Sigmoid colon (tissue), 4 donors: ENCODE measurements at regions not wholly inside any gene's neighbourhood (a gene's known extent, or its start where the extent isn't known, plus 50 kb on each side); places are given as distances from the start of the nearest gene placed in this dataset.

Experiments used
- POLR2A ChIP-seq, 2 donors: fragments of 450-650 bp; IDR thresholded peaks; one replicate each; pipeline ENCODE4 v1.6.1; 2016; ENCODE audit warnings: antibody characterized with exemption in 2 of 2, mild to moderate bottlenecking in 2 of 2, moderate library complexity in 2 of 2
- POLR2AphosphoS5 ChIP-seq, 4 donors: sonication (generic); formaldehyde crosslinking; IDR thresholded peaks; one replicate each; pipeline ENCODE4 v1.6.1; 2017; ENCODE audit warnings: antibody characterized with exemption in 4 of 4
- TF ChIP-seq, protein P1 (sequence below), 4 experiments: fragments of 450-650 bp in 3 of 4; fragments of 200-600 bp in 1 of 4; IDR thresholded peaks; one replicate each; pipeline ENCODE4 v1.5.1; 2016 to 2019; ENCODE audit warnings: antibody characterized with exemption in 4 of 4, mild to moderate bottlenecking in 3 of 4, moderate library complexity in 2 of 4

DNA sequence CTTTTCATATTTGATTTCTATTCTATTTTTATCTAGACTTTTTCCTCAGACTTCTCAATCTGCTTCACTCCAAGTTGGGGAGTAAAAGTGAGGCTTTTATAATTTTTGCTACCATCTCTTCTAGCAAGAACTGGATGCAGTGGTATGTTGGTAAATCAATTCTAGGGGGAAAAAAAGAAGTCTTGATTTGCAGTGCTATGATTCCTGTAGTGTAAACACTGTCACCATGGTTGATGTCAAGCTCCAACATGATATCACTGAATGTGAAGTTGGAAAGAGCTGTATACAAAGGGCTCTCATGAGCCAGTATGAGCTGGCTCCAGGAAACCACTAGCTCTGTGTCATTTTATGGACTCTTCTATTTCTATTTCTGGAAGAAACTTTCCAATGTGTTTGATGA lies 439.2 kb downstream of the NTRK2 start:
- TF ChIP-seq, protein P1, sequence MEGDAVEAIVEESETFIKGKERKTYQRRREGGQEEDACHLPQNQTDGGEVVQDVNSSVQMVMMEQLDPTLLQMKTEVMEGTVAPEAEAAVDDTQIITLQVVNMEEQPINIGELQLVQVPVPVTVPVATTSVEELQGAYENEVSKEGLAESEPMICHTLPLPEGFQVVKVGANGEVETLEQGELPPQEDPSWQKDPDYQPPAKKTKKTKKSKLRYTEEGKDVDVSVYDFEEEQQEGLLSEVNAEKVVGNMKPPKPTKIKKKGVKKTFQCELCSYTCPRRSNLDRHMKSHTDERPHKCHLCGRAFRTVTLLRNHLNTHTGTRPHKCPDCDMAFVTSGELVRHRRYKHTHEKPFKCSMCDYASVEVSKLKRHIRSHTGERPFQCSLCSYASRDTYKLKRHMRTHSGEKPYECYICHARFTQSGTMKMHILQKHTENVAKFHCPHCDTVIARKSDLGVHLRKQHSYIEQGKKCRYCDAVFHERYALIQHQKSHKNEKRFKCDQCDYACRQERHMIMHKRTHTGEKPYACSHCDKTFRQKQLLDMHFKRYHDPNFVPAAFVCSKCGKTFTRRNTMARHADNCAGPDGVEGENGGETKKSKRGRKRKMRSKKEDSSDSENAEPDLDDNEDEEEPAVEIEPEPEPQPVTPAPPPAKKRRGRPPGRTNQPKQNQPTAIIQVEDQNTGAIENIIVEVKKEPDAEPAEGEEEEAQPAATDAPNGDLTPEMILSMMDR (IDR thresholded peaks at IDR 0.05) = no peak
- no peak for TF ChIP-seq POLR2A (IDR thresholded peaks at IDR 0.05)
- no peak for TF ChIP-seq POLR2AphosphoS5 (IDR thresholded peaks at IDR 0.05)
